Rectal smooth muscle tissue (tissue), 1 donor: ENCODE measurements at regions not wholly inside any gene's neighbourhood (a gene's known extent, or its start where the extent isn't known, plus 50 kb on each side); places are given as distances from the start of the nearest gene placed in this dataset.
"Not testable (repeated sequence)": the region's sequence is repeated elsewhere in the genome, so short reads cannot be mapped to it uniquely, and the experiment has no call there.

Experiments used
- H3K27ac ChIP-seq: one replicate; pipeline ENCODE4 v1.7.0; 2013; ENCODE audit warnings: low read depth, low read length, inconsistent platforms
- H3K27me3 ChIP-seq: one replicate; pipeline ENCODE4 v1.7.0; 2013; ENCODE audit warnings: low read length; ENCODE audit not compliant: control insufficient read depth, insufficient read depth
- H3K36me3 ChIP-seq: one replicate; pipeline ENCODE4 v1.7.0; 2013; ENCODE audit warnings: low read length; ENCODE audit not compliant: control insufficient read depth, insufficient read depth
- H3K4me1 ChIP-seq: one replicate; pipeline ENCODE4 v1.7.0; 2013; ENCODE audit warnings: low read length; ENCODE audit not compliant: control insufficient read depth, insufficient read depth
- H3K4me3 ChIP-seq: one replicate; pipeline ENCODE4 v1.7.0; 2013; ENCODE audit warnings: low read length
- H3K9ac ChIP-seq: one replicate; pipeline ENCODE4 v1.7.0; 2013; ENCODE audit warnings: low read length

GRCh38 chr13:58926858-58927257, 1236.9 kb downstream of the DIAPH3 start:
- no peaks in the 10 kb centered on the region for H3K4me1 ChIP-seq
- no peak overlapping the region for H3K4me3 ChIP-seq
- H3K9ac ChIP-seq, result no peak overlapping the region
- no peak overlapping the region for H3K27ac ChIP-seq
- H3K36me3 ChIP-seq, result no peaks in the 10 kb centered on the region
- H3K27me3 ChIP-seq, result no peaks in the 10 kb centered on the region

GRCh38 chr13:58933475-58933874, 1230.3 kb downstream of the DIAPH3 start:
- H3K9ac ChIP-seq, result no peak overlapping the region
- H3K4me3 ChIP-seq, result no peak overlapping the region
- no peaks in the 10 kb centered on the region for H3K36me3 ChIP-seq
- H3K27ac ChIP-seq, result no peak overlapping the region
- H3K4me1 ChIP-seq, result no peaks in the 10 kb centered on the region
- no peaks in the 10 kb centered on the region for H3K27me3 ChIP-seq

- Histone ChIP-seq H3K27ac (no peak overlapping the region), H3K4me1 (no peaks in the 10 kb centered on the region), H3K27me3 (no peaks in the 10 kb centered on the region), H3K4me3 (no peak overlapping the region), H3K36me3 (no peaks in the 10 kb centered on the region), H3K9ac (no peak overlapping the region)
Observed at GRCh38 chr13:58935689-58936088, 1228.0 kb downstream of the DIAPH3 start.

- H3K4me3 ChIP-seq, result no peak overlapping the region
- H3K4me1 ChIP-seq, result no peaks in the 10 kb centered on the region
Observed at GRCh38 chr13:58946274-58946673, 1217.5 kb downstream of the DIAPH3 start.

GRCh38 chr13:58949646-58950045, 1214.1 kb downstream of the DIAPH3 start:
- Histone ChIP-seq H3K36me3 (no peaks in the 10 kb centered on the region), H3K9ac (no peak overlapping the region), H3K4me3 (no peak overlapping the region), H3K4me1 (no peaks in the 10 kb centered on the region), H3K27me3 (no peaks in the 10 kb centered on the region), H3K27ac (no peak overlapping the region)

More at GRCh38 chr13:58946274-58946673, 1217.5 kb downstream of the DIAPH3 start:
- H3K9ac ChIP-seq, result no peak overlapping the region
- H3K36me3 ChIP-seq, result no peaks in the 10 kb centered on the region
- H3K27me3 ChIP-seq, result no peaks in the 10 kb centered on the region
- H3K27ac ChIP-seq, result no peak overlapping the region

DNA sequence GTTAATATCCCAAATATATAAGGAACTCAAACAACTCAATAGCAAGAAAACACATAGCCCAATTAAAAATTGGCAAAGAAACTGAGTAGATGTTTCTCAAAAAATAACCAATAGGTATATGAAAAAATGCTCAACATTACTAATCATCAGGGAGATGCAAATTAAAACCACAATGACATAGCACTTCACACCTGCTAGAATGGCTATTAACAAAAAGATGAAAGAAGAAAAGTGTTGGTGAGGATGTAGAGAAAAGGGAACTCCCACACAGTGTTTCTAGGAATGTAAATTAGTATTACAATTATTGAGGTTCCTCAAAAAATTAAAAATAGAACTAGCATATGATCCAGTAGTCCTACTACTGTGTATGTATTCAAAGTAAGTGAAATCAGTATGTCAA, 1212.8 kb downstream of the DIAPH3 start:
- H3K36me3 ChIP-seq, result no peaks in the 10 kb centered on the region
- H3K27ac ChIP-seq, result no peak overlapping the region
- no peaks in the 10 kb centered on the region for H3K27me3 ChIP-seq
- no peak overlapping the region for H3K4me3 ChIP-seq
- no peaks in the 10 kb centered on the region for H3K4me1 ChIP-seq
- no peak overlapping the region for H3K9ac ChIP-seq

- no peaks in the 10 kb centered on the region for H3K27me3 ChIP-seq
Observed at GRCh38 chr13:58953638-58954037, 1210.1 kb downstream of the DIAPH3 start.

DNA sequence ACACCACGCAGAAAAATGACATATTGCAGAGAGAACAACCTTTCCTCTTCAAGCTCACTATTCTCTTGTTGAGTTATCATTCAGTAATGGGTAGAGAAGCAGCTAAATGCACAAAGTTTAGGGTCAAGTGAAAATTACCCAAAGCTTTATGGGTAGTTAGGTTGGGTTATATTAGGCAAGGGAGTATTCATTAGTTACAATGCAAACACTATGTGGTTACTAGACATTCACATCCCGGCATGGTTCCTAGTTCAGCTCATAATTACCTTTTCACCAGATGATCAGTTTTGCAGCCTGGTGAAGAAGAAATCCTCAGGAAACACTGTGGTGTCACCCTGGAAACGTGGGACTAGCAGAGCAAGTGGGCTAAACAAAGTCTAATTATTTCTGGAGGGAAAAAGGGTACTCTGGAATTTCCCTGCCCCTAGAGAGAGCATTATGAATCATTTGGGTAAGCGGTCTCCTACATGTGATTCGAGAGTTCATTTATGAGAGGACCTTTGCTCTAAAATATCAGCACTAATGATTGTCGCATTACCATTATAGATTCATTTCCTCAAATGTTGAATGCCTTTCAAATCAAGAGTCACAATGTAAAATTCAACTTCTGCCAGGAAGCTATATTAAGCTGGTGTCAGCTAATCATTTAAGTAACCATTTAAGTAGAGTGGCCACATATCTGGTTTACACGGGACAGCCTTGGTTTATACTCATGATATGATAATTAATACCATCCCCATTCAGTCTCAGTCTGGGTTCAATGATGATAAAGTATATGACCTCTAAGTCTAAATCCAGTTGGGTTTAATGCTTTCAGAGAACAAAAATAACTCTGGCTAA, 1208.0 kb downstream of the DIAPH3 start:
- Histone ChIP-seq H3K27ac (no peak overlapping the region), H3K27me3 (no peaks in the 10 kb centered on the region), H3K36me3 (no peaks in the 10 kb centered on the region), H3K4me3 (no peak overlapping the region), H3K4me1 (no peaks in the 10 kb centered on the region), H3K9ac (no peak overlapping the region)

More at GRCh38 chr13:58953638-58954037, 1210.1 kb downstream of the DIAPH3 start:
- Histone ChIP-seq H3K4me1 (no peaks in the 10 kb centered on the region), H3K27ac (no peak overlapping the region), H3K36me3 (no peaks in the 10 kb centered on the region), H3K9ac (no peak overlapping the region), H3K4me3 (no peak overlapping the region)

GRCh38 chr13:58958097-58958496, 1205.6 kb downstream of the DIAPH3 start:
- not testable (repeated sequence) for H3K4me1 ChIP-seq, H3K9ac ChIP-seq, H3K27me3 ChIP-seq, H3K4me3 ChIP-seq, H3K36me3 ChIP-seq, H3K27ac ChIP-seq

DNA sequence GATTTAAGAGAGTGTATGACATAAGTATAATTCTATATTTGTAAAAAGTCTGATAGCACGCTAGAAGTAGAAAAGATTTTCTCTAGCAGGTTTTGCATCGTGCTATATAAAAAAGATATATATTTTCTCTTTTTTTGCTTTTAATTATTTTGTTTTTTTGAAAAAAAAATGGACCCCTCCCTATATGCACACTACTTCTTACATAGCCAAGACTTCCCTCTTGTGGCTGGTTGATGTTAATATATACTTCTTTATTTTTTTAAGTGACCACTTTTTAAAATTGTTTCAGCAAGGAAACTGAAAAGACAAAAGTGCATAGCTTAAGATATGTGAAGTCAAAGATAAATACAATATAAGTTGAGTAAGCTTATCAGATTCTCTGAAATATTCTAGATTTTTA, 1202.8 kb downstream of the DIAPH3 start:
- H3K4me3 ChIP-seq, result no peak overlapping the region
- no peaks in the 10 kb centered on the region for H3K4me1 ChIP-seq
- H3K27ac ChIP-seq, result no peak overlapping the region
- H3K9ac ChIP-seq, result no peak overlapping the region
- H3K36me3 ChIP-seq, result no peaks in the 10 kb centered on the region
- H3K27me3 ChIP-seq, result no peaks in the 10 kb centered on the region

DNA sequence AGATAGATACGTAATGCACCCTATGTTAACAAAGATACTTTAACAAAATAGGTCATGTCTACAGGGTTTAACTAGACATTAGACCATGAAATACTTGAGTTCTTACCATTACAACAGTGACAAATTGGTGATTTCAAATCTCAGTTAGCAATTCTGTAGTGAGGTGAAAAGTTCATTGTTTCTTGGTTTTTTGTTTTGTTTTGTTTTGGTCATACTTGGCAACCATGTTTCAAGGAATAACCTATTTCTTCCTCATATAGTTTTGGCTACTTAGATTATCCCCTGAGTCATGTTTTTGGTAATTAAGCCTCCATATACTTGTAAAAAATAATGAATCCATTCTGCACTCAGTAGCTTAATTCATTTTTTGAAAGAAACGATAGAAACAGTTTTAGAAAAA, 1200.4 kb downstream of the DIAPH3 start:
- Histone ChIP-seq H3K4me1 (no peaks in the 10 kb centered on the region), H3K27ac (no peak overlapping the region), H3K9ac (no peak overlapping the region), H3K27me3 (no peaks in the 10 kb centered on the region), H3K4me3 (no peak overlapping the region), H3K36me3 (no peaks in the 10 kb centered on the region)

GRCh38 chr13:58964048-58964447, 1199.7 kb downstream of the DIAPH3 start:
- no peak overlapping the region for H3K4me3 ChIP-seq
- H3K36me3 ChIP-seq, result no peaks in the 10 kb centered on the region
- no peaks in the 10 kb centered on the region for H3K27me3 ChIP-seq
- H3K9ac ChIP-seq, result no peak overlapping the region
- no peaks in the 10 kb centered on the region for H3K4me1 ChIP-seq
- no peak overlapping the region for H3K27ac ChIP-seq

DNA sequence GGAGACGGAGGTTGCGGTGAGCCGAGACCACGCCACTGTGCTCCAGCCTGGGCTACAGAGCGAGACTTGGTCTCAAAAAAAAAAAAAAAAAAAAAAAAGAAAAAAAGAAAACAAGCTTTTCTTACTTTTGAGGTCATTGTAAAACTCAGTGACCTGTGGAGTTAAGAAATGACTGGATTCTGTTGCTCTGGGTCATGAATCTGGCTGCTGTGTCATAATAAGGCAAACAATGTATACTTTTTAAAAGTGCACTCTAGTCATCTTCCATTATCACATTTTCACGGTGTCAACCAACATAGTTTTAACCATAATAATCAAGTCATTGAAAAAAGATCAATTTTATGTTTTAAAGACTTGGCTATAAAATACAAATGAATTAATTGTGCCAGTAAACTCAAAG, 1186.6 kb downstream of the DIAPH3 start:
- H3K27ac ChIP-seq, result no peak overlapping the region
- no peaks in the 10 kb centered on the region for H3K36me3 ChIP-seq
- no peaks in the 10 kb centered on the region for H3K4me1 ChIP-seq

More for the DNA sequence above, 1186.6 kb downstream of the DIAPH3 start:
- no peak overlapping the region for H3K9ac ChIP-seq
- no peak overlapping the region for H3K4me3 ChIP-seq
- no peaks in the 10 kb centered on the region for H3K27me3 ChIP-seq
